H1 (cell line): ENCODE measurements at regions not wholly inside any gene's neighbourhood (a gene's known extent, or its start where the extent isn't known, plus 50 kb on each side); places are given as distances from the start of the nearest gene placed in this dataset.

Experiments
- CTCF ChIA-PET: fragments of 300-600 bp; sonication (Branson Sonifier 250); formaldehyde crosslinking; loops from one replicate; lab custom pipeline; 2021; ENCODE audit not compliant: partially characterized antibody; lab: Charles Lee
- POLR2A ChIA-PET: fragments of 300-600 bp; sonication (Branson Sonifier 250); formaldehyde crosslinking; loops from one replicate; lab custom pipeline; 2021; ENCODE audit warnings: inconsistent platforms; ENCODE audit not compliant: partially characterized antibody; lab: Charles Lee
- DNase-seq, 2 experiments: peaks; one replicate each; pipeline versions ENCODE4 v3.0.0 to v3.0.0-alpha.2; 2010 to 2022; ENCODE audit warnings: low spot score in 2 of 2, low read depth in 1 of 2, mixed read lengths in 1 of 2
- FAIRE-seq: peaks from 2 replicates; lab custom pipeline; 2011; peaks lifted over from hg19 to GRCh38; lab: Jason Lieb, UNC
- H2AFZ ChIP-seq: 2 replicates; pipeline ENCODE4 v1.8.1; 2012; ENCODE audit warnings: low read length, inconsistent platforms
- H2AK5ac ChIP-seq: 2 replicates; pipeline ENCODE4 v1.6.1; 2013; ENCODE audit warnings: low read depth, low read length
- H2BK120ac ChIP-seq: replicated peaks from 2 replicates; pipeline ENCODE3; 2013; ENCODE audit warnings: low read depth, low read length, inconsistent platforms
- H2BK12ac ChIP-seq: 2 replicates; pipeline ENCODE4 v1.6.1; 2013; ENCODE audit warnings: low read depth, low read length
- H2BK15ac ChIP-seq: 2 replicates; pipeline ENCODE4 v1.6.1; 2013; ENCODE audit warnings: low read length
- H2BK20ac ChIP-seq: 2 replicates; pipeline ENCODE4 v1.6.1; 2013; ENCODE audit warnings: low read length
- H2BK5ac ChIP-seq: 2 replicates; pipeline ENCODE4 v1.6.1; 2013; ENCODE audit warnings: low read depth, low read length
- H3K14ac ChIP-seq: 2 replicates; pipeline ENCODE4 v1.6.1; 2013; ENCODE audit warnings: inconsistent platforms; ENCODE audit not compliant: insufficient read length
- H3K18ac ChIP-seq: 2 replicates; pipeline ENCODE4 v1.6.1; 2013; ENCODE audit warnings: low read length; ENCODE audit errors: extremely low read depth
- H3K23ac ChIP-seq: 2 replicates; pipeline ENCODE4 v1.6.1; 2013; ENCODE audit warnings: inconsistent platforms; ENCODE audit not compliant: insufficient read length
- H3K23me2 ChIP-seq: 2 replicates; pipeline ENCODE4 v1.6.1; 2013; ENCODE audit warnings: low read depth, low read length
- H3K27ac ChIP-seq: 2 replicates; pipeline ENCODE4 v1.6.1; 2011; ENCODE audit warnings: low read depth, low read length, inconsistent platforms
- H3K27me3 ChIP-seq, 4 experiments: replicated peaks in 1 of 4; 1 replicate in 1 of 4; 2 replicates in 3 of 4; pipeline versions ENCODE4 v1.6.1 to v1.8.1; 2011 to 2013; ENCODE audit warnings: low read length in 3 of 4, mild to moderate bottlenecking in 3 of 4, inconsistent platforms in 2 of 4, mixed read lengths in 2 of 4, moderate library complexity in 1 of 4; ENCODE audit not compliant: control insufficient read depth in 3 of 4, insufficient read depth in 3 of 4; ENCODE audit errors: extremely low read depth in 1 of 4
- H3K36me3 ChIP-seq, 4 experiments: 2 replicates each; pipeline versions ENCODE4 v1.6.1 to v1.8.1; 2011 to 2013; ENCODE audit warnings: mild to moderate bottlenecking in 4 of 4, low read length in 3 of 4, moderate library complexity in 2 of 4, control low read depth in 1 of 4, inconsistent platforms in 1 of 4; ENCODE audit not compliant: insufficient read depth in 4 of 4, control insufficient read depth in 2 of 4
- H3K4ac ChIP-seq: replicated peaks from 2 replicates; pipeline ENCODE3; 2013; ENCODE audit warnings: low read length, low read depth, mixed read lengths, inconsistent platforms; ENCODE audit not compliant: insufficient read length
- H3K4me1 ChIP-seq, 4 experiments: replicated peaks in 1 of 4; 1 replicate in 1 of 4; 2 replicates in 3 of 4; pipeline versions ENCODE4 v1.6.1 to v1.8.1; 2011 to 2013; ENCODE audit warnings: low read length in 3 of 4, inconsistent platforms in 2 of 4, mixed read lengths in 1 of 4; ENCODE audit not compliant: insufficient read depth in 4 of 4, control insufficient read depth in 3 of 4
- H3K4me2 ChIP-seq, 2 experiments: 2 replicates each; pipeline versions ENCODE4 v1.6.1 to v1.8.1; 2011 to 2013; ENCODE audit warnings: low read depth in 2 of 2, low read length in 2 of 2, control low read depth in 1 of 2, inconsistent platforms in 1 of 2, mild to moderate bottlenecking in 1 of 2; ENCODE audit not compliant: insufficient read depth in 1 of 2
- H3K4me3 ChIP-seq, 4 experiments: fragments of 200-600, 300-600 bp in 1 of 4; sonication (generic), shearing (Covaris generic), sonication (Bioruptor Twin) in 1 of 4; 2 replicates each; pipeline versions ENCODE4 v1.5.1 to v1.8.1; 2011 to 2016; ENCODE audit warnings: low read length in 4 of 4, low read depth in 3 of 4, control low read depth in 2 of 4, inconsistent platforms in 2 of 4, mild to moderate bottlenecking in 2 of 4, mixed read lengths in 1 of 4, moderate library complexity in 1 of 4; ENCODE audit not compliant: insufficient read depth in 2 of 4; ENCODE audit errors: extremely low read depth in 1 of 4
- H3K56ac ChIP-seq: replicated peaks from 2 replicates; pipeline ENCODE3; 2013; ENCODE audit warnings: low read depth, mild to moderate bottlenecking, mixed read lengths, low read length, inconsistent platforms; ENCODE audit not compliant: insufficient read length
- H3K79me1 ChIP-seq: 2 replicates; pipeline ENCODE4 v1.6.1; 2013; ENCODE audit warnings: low read depth, low read length, control low read depth
- H3K79me2 ChIP-seq, 2 experiments: 2 replicates each; pipeline versions ENCODE4 v1.6.1 to v1.8.1; 2012 to 2013; ENCODE audit warnings: low read length in 2 of 2, mild to moderate bottlenecking in 2 of 2, inconsistent platforms in 1 of 2; ENCODE audit not compliant: insufficient read depth in 2 of 2, control insufficient read depth in 1 of 2
- H3K9ac ChIP-seq, 4 experiments: replicated peaks in 1 of 4; 1 replicate in 1 of 4; 2 replicates in 3 of 4; pipeline versions ENCODE4 v1.6.1 to v1.8.1; 2011 to 2013; ENCODE audit warnings: low read depth in 3 of 4, low read length in 3 of 4, control low read depth in 2 of 4, mild to moderate bottlenecking in 2 of 4, moderate library complexity in 2 of 4, inconsistent platforms in 1 of 4; ENCODE audit errors: extremely low read depth in 1 of 4
- H3K9me3 ChIP-seq, 2 experiments: 2 replicates each; pipeline versions ENCODE4 v1.6.1 to v1.8.1; 2012 to 2013; ENCODE audit warnings: mild to moderate bottlenecking in 2 of 2, moderate library complexity in 2 of 2, control low read depth in 1 of 2, inconsistent platforms in 1 of 2, low read depth in 1 of 2, low read length in 1 of 2, mixed read lengths in 1 of 2; ENCODE audit not compliant: insufficient read depth in 2 of 2
- H4K20me1 ChIP-seq, 2 experiments: replicated peaks in 1 of 2; 2 replicates each; pipeline versions ENCODE3 to v1.8.1; 2011 to 2013; ENCODE audit warnings: inconsistent platforms in 2 of 2, low read length in 2 of 2, mild to moderate bottlenecking in 1 of 2; ENCODE audit not compliant: insufficient read depth in 2 of 2, control insufficient read depth in 1 of 2
- H4K5ac ChIP-seq: 2 replicates; pipeline ENCODE4 v1.6.1; 2013; ENCODE audit warnings: low read length, low read depth, mixed read lengths, inconsistent platforms; ENCODE audit not compliant: insufficient read length
- H4K8ac ChIP-seq: 2 replicates; pipeline ENCODE4 v1.8.0; 2013; ENCODE audit warnings: mild to moderate bottlenecking, moderate library complexity, low read length, inconsistent platforms; ENCODE audit not compliant: insufficient read depth; ENCODE audit errors: extremely low read depth
- H4K91ac ChIP-seq: replicated peaks from 2 replicates; pipeline ENCODE3; 2013; ENCODE audit warnings: low read length, mixed read lengths, inconsistent platforms; ENCODE audit not compliant: insufficient read length
- CREB1 ChIP-seq: IDR thresholded peaks from 2 replicates; pipeline ENCODE4 v1.6.1; 2012; ENCODE audit warnings: inconsistent platforms
- JUND ChIP-seq: IDR thresholded peaks from 2 replicates; pipeline ENCODE4 v1.6.1; 2011; ENCODE audit warnings: mild to moderate bottlenecking, improper control_type of control experiment, low read length
- RNF2 ChIP-seq: fragments of 200-900, 300-1000 bp; sonication (generic); IDR thresholded peaks from 2 replicates; pipeline ENCODE4 v1.7.1; 2016; ENCODE audit warnings: borderline replicate concordance, low read depth, mild to moderate bottlenecking, antibody characterized with exemption, low read length; ENCODE audit not compliant: poor library complexity, severe bottlenecking; ENCODE audit errors: missing control alignments
- SIX5 ChIP-seq: IDR thresholded peaks from 2 replicates; pipeline ENCODE4 v1.6.1; 2011; ENCODE audit warnings: mild to moderate bottlenecking, low read depth, low read length
- SRF ChIP-seq: IDR thresholded peaks from 2 replicates; pipeline ENCODE4 v1.6.1; 2011; ENCODE audit warnings: mild to moderate bottlenecking, low read depth, low read length, moderate library complexity
- WGBS, 2 experiments: shearing (Covaris generic) in 1 of 2; methylation state at CpG; one replicate each; pipeline versions ENCODE4 v1.1.6 to v1.1.7; 2013 to 2015; ENCODE audit warnings: low lambda C conversion rate in 2 of 2, mixed read lengths in 2 of 2, inconsistent platforms in 1 of 2, low coverage in 1 of 2, missing lambda C conversion rate in 1 of 2; ENCODE audit not compliant: insufficient replicate concordance in 2 of 2, insufficient coverage in 1 of 2, insufficient read length in 1 of 2; ENCODE audit errors: extremely low coverage in 1 of 2, missing lambda C conversion rate in 1 of 2; 5-methylcytosine and 5-hydroxymethylcytosine counted together
- TF ChIP-seq, protein P1 (sequence below), 3 experiments: IDR thresholded peaks; 1 replicate in 2 of 3; 2 replicates in 1 of 3; pipeline versions ENCODE4 v1.5.1 to v1.6.1; 2011; ENCODE audit warnings: low read length in 3 of 3, mild to moderate bottlenecking in 3 of 3, inconsistent platforms in 2 of 3, low read depth in 1 of 3, moderate library complexity in 1 of 3; ENCODE audit not compliant: insufficient read depth in 1 of 3; ENCODE audit errors: control extremely low read depth in 1 of 3

DNA sequence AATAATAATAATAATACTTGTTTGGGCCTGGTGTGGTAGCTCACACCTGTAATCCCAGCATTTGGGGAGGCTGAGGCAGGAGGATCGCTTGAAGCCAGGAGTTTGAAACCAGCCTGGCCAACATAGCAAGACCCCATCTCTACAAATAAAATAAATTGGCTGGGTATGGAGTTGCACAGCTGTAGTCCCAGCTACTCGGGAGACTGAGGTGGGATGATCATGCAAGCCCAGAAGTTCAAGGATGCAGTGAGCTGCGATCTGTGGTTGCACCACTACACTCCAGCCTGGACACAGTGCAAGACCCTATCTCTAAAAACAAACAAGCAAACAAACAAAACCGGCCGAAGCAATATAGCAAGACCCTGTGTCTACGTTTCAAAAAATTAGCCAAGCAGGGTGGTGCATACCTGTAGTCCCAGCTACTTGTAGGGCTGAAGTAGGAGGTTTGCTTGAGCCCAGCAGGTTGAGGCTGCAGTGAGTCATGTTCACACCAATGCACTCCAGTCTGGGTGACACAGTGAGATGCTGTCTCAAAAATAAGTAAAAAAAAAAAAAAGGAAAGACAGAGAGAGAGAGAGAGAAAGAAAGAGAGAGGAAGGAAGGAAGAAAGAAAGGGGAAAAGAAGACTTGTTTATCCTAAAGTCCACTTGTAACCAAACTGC is 85.6 kb upstream of the KDM7A start:
- Histone ChIP-seq H3K9ac (no peak overlapping the region), H3K23me2 (no peaks in the 10 kb centered on the region), H3K56ac (no peak overlapping the region), H2BK12ac (no peak overlapping the region), H3K14ac (no peak overlapping the region), H3K79me1 (no peaks in the 10 kb centered on the region), H2BK5ac (no peak overlapping the region), H3K23ac (no peak overlapping the region), H4K20me1 (no peaks in the 10 kb centered on the region), H3K4ac (no peak overlapping the region), H3K36me3 (no peaks in the 10 kb centered on the region), H2AFZ (no peak overlapping the region), H4K5ac (no peak overlapping the region), H2BK15ac (no peak overlapping the region), H2BK20ac (no peak overlapping the region), H3K18ac (no peak overlapping the region), H3K27me3 (no peaks in the 10 kb centered on the region), H3K4me2 (no peak overlapping the region), H3K9me3 (no peaks in the 10 kb centered on the region), H2BK120ac (no peak overlapping the region), H3K79me2 (no peaks in the 10 kb centered on the region), H2AK5ac (no peak overlapping the region), H3K4me3 (no peak overlapping the region), H4K8ac (no peak overlapping the region), H4K91ac (no peak overlapping the region), H3K4me1 (no peaks in the 10 kb centered on the region), H3K27ac (no peak overlapping the region)
- DNase-seq (no peak), FAIRE-seq (no peak)
- WGBS, 2 experiments = 90% methylated on average over 6 of the region's 6 CpGs; no CpG with 5 or more reads in 1 of the 2 experiments
- POLR2A ChIA-PET = no interaction called here
- CTCF ChIA-PET = interaction anchor here (0.8 to 1.4 kb wide), 3 partner anchors 9 to 81 kb away, joined by 4 read pairs; no protein-coding TSS in a partner anchor
- no peak for TF ChIP-seq SRF
- no peak for TF ChIP-seq RNF2
- no peak for TF ChIP-seq SIX5
- TF ChIP-seq, protein P1, sequence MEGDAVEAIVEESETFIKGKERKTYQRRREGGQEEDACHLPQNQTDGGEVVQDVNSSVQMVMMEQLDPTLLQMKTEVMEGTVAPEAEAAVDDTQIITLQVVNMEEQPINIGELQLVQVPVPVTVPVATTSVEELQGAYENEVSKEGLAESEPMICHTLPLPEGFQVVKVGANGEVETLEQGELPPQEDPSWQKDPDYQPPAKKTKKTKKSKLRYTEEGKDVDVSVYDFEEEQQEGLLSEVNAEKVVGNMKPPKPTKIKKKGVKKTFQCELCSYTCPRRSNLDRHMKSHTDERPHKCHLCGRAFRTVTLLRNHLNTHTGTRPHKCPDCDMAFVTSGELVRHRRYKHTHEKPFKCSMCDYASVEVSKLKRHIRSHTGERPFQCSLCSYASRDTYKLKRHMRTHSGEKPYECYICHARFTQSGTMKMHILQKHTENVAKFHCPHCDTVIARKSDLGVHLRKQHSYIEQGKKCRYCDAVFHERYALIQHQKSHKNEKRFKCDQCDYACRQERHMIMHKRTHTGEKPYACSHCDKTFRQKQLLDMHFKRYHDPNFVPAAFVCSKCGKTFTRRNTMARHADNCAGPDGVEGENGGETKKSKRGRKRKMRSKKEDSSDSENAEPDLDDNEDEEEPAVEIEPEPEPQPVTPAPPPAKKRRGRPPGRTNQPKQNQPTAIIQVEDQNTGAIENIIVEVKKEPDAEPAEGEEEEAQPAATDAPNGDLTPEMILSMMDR (IDR thresholded peaks at IDR 0.05; ENCODE audit: control extremely low read depth in 1 of 3, insufficient read depth in 1 of 3, low read depth in 1 of 3, low read length in 3 of 3) = no peak
- no peak for TF ChIP-seq CREB1
- TF ChIP-seq JUND = no peak
